AG08395 (cell line): ENCODE measurements at regions not wholly inside any gene's neighbourhood (a gene's known extent, or its start where the extent isn't known, plus 50 kb on each side); places are given as distances from the start of the nearest gene placed in this dataset.
A peak's percentile ranks its signal among the peaks of the same experiment; 100 is the strongest.

Experiments used
- DNase-seq: peaks from one replicate; pipeline ENCODE4 v3.0.0; 2012; ENCODE audit warnings: mixed read lengths, low spot score

GRCh38 chr7:32177232-32177631 lies 107.0 kb upstream of the PDE1C start:
- no peak for DNase-seq

GRCh38 chr7:32175099-32175498 lies 104.9 kb upstream of the PDE1C start:
- no peak for DNase-seq

DNA sequence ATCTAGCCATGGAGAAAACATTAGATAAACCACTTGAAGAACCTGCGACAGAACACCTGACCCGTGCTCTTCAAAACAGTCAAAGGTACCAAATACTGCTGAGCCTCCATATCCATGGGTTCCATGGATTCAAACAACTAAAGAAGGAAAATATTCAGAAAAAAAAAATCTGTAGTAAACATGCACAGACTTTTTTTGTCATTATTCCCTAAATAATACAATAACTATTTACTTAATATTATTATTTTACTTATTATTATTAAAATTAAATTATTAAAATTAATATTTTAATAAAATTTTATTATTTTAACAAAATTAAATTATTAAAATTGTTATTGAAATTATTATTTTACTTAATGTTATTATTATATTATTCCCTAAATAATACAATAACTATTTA lies 101.0 kb upstream of the PDE1C start:
- DNase-seq = no peak

GRCh38 chr7:32170838-32171237 lies 100.6 kb upstream of the PDE1C start:
- no peak for DNase-seq

DNA sequence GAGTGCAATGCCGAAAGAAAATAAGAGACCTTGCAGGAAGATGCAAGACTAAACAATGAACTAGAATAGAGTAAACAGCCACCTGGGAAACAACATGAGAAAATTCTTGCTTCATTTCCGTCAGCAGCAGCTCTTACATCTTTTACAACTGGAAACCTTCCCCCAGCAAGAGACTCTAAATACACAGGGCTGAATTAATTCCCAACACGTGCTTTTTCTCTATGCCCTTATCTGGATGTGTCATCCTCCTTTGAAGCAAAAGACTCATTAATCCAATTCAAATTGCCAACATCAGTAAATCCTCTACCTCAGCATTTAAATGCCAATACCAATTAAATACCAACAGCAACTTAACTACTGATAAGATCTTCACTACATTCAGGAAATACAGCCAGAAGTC lies 99.0 kb upstream of the PDE1C start:
- no peak for DNase-seq

DNA sequence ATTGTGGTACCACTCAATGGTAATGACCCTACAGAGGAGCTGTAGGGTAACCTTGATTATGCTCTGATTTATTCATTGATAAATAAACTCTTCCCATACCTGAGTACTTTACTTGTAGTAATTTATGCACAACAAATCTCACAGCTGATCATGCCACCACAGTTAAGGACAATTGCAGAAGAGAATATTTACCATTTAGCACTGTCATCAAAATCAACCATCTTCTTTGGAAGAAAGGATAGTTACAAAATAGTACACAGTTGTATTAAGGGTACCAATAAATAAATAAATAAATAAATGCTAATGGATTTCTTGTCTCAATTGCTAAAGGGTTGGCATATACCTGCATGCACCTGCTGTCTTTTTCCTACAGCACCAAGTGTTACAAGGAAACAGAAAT lies 97.6 kb upstream of the PDE1C start:
- DNase-seq = no peak

- DNase-seq = no peak
Measured at GRCh38 chr7:32167256-32167655, 97.0 kb upstream of the PDE1C start.

DNA sequence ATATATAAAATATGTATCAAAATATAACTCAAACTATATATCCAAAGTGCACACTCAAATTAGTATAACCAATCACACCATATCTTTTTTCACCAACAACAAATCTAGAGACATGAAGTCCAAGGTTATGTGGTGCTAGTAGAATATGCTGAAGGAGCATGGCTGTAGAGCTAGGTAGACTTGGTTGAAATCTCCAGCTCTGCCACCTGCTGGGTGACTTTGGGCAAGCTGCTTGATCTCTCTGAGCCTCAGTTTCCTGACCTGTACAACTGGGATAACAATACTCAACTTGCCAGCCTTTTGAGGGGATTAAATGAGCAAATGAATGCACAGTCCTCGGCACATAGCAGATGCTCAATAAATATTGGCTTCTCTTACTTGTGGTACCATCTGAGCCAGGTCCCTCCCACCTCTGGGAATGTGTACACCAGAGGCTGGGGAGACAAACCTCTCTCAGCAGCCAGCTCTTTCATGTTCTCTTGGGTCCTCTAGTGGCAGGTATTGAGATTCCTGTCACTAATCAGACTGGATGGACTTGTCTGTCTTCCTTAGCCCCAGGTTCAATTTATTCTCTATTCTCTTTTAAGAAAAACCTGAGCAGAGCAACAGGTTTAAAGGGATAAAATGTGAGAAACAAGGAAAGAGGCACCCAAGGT lies 94.3 kb upstream of the PDE1C start:
- peak; percentile 70 for DNase-seq

GRCh38 chr7:32163896-32164295 lies 93.7 kb upstream of the PDE1C start:
- no peak for DNase-seq

GRCh38 chr7:32163141-32163806 lies 93.1 kb upstream of the PDE1C start:
- peak; percentile 86 for DNase-seq

- DNase-seq = peak; percentile 75
Measured at GRCh38 chr7:32161708-32162107, 91.5 kb upstream of the PDE1C start.

DNA sequence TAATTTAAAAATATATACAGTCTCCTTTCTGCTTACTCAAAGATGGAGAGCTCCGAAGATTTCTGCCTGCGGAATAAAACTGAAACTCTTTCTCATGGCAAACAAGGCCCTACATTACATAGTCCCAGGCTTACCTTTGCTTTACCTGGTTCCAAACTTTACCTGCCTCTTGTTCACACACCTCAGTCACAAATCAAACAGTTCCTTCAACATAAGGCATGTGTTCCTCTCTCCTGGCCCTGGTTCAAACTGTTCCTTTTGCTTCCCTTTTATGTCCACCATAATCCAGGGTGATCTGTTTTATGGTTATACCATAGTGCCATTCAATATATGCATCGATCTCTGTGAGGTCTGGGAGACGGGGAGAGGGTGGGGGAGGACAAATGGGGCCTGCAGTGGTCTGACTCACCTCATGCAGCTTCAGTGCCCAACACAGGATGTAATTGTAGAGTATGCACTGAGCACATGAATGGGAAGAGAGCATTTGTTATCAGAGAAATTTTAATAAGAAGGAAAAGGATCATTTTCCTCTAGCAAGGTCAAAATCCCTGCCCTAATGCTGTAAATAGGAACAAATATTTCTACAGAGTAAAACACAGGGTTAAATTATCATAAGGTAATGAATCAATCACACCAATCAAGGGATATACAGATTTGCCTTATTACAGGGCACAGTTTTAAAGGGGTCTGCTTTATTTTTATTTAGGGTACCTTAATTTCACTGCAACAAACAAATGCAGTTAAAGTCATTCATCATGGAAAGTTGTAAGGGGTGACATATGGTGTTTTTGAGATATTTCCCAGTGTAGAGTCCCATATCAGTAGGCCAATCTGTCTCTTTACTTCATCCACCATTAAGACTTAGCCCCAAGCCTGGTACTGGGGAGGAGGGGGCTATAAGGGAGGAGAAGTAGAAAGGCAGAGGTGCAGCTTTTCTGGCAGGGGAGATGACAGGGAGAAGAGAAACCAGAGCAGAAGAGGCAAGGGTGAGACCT lies 88.8 kb upstream of the PDE1C start:
- no peak for DNase-seq

- no peak for DNase-seq
Measured at GRCh38 chr7:32158076-32158475, 87.9 kb upstream of the PDE1C start.

DNA sequence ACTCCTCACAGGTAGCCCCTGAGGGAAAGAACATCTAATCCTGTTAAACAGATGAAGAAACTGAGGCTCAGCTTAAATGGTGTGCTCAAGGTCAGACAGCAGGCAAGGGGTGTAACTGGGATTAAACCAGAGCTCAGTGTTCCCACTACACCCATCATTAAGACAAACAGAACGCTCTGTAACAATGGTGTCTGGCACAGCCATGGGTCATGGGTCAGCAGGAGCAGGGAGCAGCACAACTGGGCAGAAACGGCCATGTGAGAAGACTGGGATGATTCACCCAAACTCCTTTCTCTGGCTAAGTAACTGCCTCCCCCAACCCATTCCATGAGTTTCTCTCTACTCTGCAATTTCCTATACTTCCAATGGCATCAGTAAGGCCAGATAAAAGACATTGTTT lies 85.5 kb upstream of the PDE1C start:
- DNase-seq = no peak

GRCh38 chr7:32154797-32155196 lies 84.6 kb upstream of the PDE1C start:
- DNase-seq = peak; percentile 54

- DNase-seq = no peak
Measured at GRCh38 chr7:32153006-32153405, 82.8 kb upstream of the PDE1C start.

DNA sequence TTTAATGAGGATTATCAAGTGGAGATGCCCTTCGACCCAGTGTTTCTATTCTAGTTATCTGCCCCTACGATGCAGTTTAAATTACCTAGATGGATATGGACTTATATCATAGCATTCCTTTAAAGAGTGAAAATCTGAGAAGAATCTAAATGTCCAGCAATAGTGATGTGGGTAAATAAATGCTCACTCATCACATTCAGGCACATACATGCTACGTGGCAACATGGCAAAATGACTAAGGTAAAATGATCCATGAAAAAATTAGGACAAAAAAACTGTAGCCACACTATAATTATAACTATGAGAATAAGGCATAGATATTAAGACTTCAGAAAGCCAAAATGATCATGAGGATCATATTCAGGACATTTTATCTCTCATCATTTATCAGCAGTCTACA lies 82.4 kb upstream of the PDE1C start:
- DNase-seq = no peak

DNA sequence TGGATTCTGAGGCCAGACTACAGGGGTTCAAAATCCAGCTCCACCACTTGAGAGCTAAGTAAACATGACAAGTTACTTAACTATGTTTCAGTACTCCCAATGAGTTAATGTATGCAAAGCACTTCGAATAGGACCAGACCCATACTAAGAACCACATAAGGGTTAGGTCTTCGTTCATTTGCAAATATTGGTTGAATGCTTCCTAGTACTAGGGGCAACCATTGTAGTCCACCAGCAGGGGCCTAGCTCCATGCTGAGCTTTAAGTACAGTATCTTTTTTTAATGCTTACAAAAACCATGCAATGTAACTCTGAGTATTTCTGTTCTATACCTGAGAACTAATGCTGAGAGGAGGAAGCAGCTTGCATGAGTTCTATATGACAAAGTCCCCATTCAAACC lies 80.4 kb upstream of the PDE1C start:
- no peak for DNase-seq

DNA sequence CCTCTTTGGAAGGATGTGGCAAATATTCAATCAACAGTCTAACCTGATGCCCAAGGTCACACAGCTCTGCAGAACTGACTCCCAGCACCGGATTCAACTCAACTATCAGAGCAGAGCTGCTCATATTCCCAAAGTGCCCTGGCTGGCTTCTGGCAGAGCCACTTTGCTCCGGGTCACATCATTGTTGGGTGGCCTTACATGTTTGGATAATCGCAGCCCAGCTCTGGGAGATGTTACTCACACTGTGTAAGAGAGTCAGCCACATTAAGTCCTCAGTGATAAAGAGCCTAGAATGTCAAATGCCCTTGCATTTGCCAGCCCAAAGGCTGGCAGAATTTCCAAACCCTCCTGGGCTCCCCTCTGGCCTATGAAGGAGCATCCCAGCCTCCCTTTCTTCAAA lies 79.8 kb upstream of the PDE1C start:
- DNase-seq = no peak

DNA sequence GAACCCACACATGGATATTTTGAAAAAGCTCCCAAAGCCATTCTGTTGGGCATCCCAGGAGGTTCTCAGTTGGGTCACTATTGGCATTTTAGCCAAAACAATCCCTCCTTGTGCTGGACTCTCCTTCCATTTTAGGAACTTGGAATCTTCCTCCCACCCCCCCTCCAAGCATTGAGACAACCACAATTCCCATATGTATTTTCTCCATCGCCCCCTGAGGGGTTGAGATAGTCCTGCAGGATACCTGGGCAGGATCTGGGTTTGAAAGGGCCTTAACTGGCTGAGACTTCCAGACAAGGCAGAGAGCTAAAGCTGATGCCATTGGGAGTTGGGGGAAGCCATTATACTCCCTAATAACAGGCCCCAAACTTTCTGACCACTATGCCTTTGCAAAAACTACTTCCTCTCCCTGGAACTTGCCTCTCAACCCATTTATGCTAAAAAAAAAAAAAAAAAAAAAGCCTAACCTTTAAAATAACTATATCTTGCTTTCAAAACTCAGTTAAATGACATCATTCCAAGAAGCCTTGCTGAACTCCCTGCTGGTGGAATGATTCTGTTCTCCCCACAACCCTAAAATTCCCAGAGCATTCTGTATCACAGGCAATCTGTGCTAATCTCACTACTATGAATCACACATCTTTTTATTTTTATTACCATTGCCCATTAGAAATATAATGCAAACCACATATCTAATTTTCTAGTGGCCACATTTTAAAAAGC lies 77.5 kb upstream of the PDE1C start:
- DNase-seq = no peak

DNA sequence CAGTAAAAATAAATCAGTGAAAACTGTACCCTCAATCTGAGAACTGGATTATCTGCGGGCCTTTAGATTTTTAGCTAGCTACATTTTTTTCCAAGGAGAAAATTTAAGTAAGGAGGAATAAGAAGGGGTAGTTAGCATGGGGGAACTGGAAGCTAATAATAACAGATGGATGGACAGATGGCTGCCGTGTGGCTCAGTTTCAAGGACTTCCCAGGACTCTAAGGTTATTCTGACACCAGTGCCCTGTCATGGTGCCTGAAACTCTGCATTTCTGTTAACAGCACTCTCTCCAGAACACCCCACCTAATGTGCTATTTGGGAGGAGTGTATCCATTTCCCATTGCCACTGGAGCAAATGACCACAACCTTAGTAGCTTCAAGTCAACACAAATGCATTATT lies 75.7 kb upstream of the PDE1C start:
- no peak for DNase-seq

- no peak for DNase-seq
Measured at GRCh38 chr7:32144676-32145075, 74.5 kb upstream of the PDE1C start.
